ENCODE measurements at regions not wholly inside any gene's neighbourhood (a gene's known extent, or its start where the extent isn't known, plus 50 kb on each side); places are given as distances from the start of the nearest gene placed in this dataset.

DNA sequence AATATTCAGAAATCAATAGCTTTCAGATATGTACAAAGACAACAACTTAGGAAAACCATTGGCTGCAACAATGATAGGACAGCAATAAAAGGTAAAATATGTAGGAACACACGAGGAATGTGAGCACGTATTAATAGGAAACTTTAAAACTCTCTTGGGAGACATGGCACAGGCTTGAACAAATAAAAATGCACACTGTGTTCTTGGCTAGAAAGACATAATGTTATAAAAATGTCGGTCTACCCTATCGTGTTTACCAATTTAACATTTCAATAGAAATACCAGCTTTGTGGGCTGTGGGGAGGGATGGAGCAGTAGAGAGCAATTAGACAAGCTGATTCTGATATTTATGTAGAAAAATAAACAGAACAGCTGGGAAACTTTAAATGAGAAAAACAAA lies 69.0 kb upstream of the FAM9B start:
- no peak overlapping the region for H3K9ac ChIP-seq

DNA sequence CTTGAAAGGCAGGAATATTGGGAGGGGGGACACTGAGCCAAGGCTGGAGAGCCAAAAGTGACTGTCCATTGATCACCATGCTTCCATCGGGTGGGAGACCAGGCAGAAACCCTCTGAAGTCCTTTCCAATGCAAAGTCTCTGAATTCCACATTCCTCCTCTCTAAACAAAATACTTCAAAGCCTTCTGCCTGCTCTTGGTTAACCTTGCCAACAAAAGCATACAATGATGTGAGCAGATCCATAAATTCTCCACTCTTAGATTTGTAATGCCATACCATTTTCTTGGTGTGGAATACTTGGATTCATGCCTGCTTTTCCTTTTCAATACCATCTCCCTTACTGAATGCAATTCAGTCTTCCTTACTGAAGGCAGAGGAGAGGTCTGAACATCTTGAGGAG lies 74.1 kb upstream of the FAM9B start:
- TF ChIP-seq, protein P1, sequence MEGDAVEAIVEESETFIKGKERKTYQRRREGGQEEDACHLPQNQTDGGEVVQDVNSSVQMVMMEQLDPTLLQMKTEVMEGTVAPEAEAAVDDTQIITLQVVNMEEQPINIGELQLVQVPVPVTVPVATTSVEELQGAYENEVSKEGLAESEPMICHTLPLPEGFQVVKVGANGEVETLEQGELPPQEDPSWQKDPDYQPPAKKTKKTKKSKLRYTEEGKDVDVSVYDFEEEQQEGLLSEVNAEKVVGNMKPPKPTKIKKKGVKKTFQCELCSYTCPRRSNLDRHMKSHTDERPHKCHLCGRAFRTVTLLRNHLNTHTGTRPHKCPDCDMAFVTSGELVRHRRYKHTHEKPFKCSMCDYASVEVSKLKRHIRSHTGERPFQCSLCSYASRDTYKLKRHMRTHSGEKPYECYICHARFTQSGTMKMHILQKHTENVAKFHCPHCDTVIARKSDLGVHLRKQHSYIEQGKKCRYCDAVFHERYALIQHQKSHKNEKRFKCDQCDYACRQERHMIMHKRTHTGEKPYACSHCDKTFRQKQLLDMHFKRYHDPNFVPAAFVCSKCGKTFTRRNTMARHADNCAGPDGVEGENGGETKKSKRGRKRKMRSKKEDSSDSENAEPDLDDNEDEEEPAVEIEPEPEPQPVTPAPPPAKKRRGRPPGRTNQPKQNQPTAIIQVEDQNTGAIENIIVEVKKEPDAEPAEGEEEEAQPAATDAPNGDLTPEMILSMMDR (conservative IDR thresholded peaks at IDR 0.05; ENCODE audit: low read depth, low read length) = no peak
- Histone ChIP-seq H3K9ac (no peak overlapping the region), H3K4me2 (no peak overlapping the region), H3K27ac (no peak overlapping the region), H3K4me1 (ENCODE audit: low read depth, poor library complexity, severe bottlenecking) (no peaks in the 10 kb centered on the region), H3K27me3 (ENCODE audit: insufficient read depth, low read depth) (no peaks in the 10 kb centered on the region), H4K20me1 (ENCODE audit: insufficient read depth) (no peaks in the 10 kb centered on the region), H3K4me3 (IDR thresholded peaks at IDR 0.05; ENCODE audit: insufficient read depth, low read depth, low read length) (no peak overlapping the region), H3K36me3 (ENCODE audit: insufficient read depth) (no peaks in the 10 kb centered on the region), H2AFZ (ENCODE audit: low read depth) (no peak overlapping the region), H3K79me2 (ENCODE audit: insufficient read depth, low read depth) (no peaks in the 10 kb centered on the region)

More for the DNA sequence above, 69.0 kb upstream of the FAM9B start:
- TF ChIP-seq, protein P1 (conservative IDR thresholded peaks at IDR 0.05; ENCODE audit: low read depth, low read length) = no peak
- Histone ChIP-seq H3K4me2 (no peak overlapping the region), H3K4me1 (ENCODE audit: low read depth, poor library complexity, severe bottlenecking) (no peaks in the 10 kb centered on the region), H3K27ac (no peak overlapping the region), H3K4me3 (IDR thresholded peaks at IDR 0.05; ENCODE audit: insufficient read depth, low read depth, low read length) (no peak overlapping the region), H3K27me3 (ENCODE audit: insufficient read depth, low read depth) (no peaks in the 10 kb centered on the region), H4K20me1 (ENCODE audit: insufficient read depth) (no peaks in the 10 kb centered on the region), H3K79me2 (ENCODE audit: insufficient read depth, low read depth) (no peaks in the 10 kb centered on the region), H3K36me3 (ENCODE audit: insufficient read depth) (no peaks in the 10 kb centered on the region), H2AFZ (ENCODE audit: low read depth) (no peak overlapping the region)

DNA sequence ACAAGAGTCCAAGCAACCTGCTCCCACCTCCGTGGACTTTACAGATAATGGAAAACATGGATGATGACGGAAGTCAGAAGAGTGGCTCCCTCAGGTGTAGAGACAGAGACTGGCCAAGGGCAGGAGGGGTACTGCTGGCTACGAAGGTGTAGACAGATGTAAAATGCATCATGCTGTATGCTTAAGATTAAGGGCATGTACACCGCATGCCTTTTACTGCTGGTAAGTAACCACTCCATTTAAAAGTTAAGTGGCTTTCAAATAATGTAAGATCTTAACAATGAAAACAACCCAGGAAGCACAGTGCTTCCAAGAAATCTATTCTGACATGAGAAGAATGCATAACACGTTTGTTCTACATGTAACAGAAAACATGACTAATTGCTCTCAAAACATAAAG lies 76.9 kb upstream of the FAM9B start:
- no peak overlapping the region for H2AFZ ChIP-seq (ENCODE audit: low read depth)
- no peaks in the 10 kb centered on the region for H3K27me3 ChIP-seq (ENCODE audit: insufficient read depth, low read depth)
- TF ChIP-seq, protein P1 (conservative IDR thresholded peaks at IDR 0.05; ENCODE audit: low read depth, low read length) = no peak

DNA sequence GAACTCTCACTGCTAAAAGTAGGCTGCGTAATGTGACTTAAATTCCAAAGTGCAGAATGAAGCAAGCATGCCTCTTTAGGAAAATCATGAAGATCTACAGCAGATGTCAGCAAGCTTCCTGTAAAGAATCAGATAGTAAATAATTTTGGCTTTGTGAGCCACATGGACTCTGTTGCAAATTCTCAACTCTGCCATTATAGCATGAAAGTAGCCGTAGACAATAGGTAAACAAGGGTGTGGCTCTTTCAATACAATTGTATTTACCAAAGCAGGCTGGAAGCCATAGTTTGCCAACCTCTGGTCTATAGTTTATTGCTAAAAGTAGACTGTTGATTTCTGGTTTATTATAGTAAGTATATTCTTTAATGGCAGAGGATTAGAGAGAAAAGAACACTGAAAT lies 80.3 kb upstream of the FAM9B start:
- Histone ChIP-seq H3K27me3 (ENCODE audit: insufficient read depth, low read depth) (no peaks in the 10 kb centered on the region), H3K4me1 (ENCODE audit: low read depth, poor library complexity, severe bottlenecking) (no peaks in the 10 kb centered on the region), H3K27ac (no peak overlapping the region), H3K79me2 (ENCODE audit: insufficient read depth, low read depth) (no peaks in the 10 kb centered on the region), H3K36me3 (ENCODE audit: insufficient read depth) (no peaks in the 10 kb centered on the region), H4K20me1 (ENCODE audit: insufficient read depth) (no peaks in the 10 kb centered on the region), H2AFZ (ENCODE audit: low read depth) (no peak overlapping the region), H3K4me2 (no peak overlapping the region), H3K9ac (no peak overlapping the region), H3K4me3 (IDR thresholded peaks at IDR 0.05; ENCODE audit: insufficient read depth, low read depth, low read length) (no peak overlapping the region)
- TF ChIP-seq, protein P1 (conservative IDR thresholded peaks at IDR 0.05; ENCODE audit: low read depth, low read length) = no peak

More for the DNA sequence above, 76.9 kb upstream of the FAM9B start:
- no peaks in the 10 kb centered on the region for H4K20me1 ChIP-seq (ENCODE audit: insufficient read depth)
- no peaks in the 10 kb centered on the region for H3K4me1 ChIP-seq (ENCODE audit: low read depth, poor library complexity, severe bottlenecking)
- no peak overlapping the region for H3K9ac ChIP-seq
- no peak overlapping the region for H3K4me3 ChIP-seq (IDR thresholded peaks at IDR 0.05; ENCODE audit: insufficient read depth, low read depth, low read length)
- no peak overlapping the region for H3K27ac ChIP-seq
- H3K4me2 ChIP-seq = no peak overlapping the region
- no peaks in the 10 kb centered on the region for H3K79me2 ChIP-seq (ENCODE audit: insufficient read depth, low read depth)
- no peaks in the 10 kb centered on the region for H3K36me3 ChIP-seq (ENCODE audit: insufficient read depth)
